Erythroblast (primary cell): ENCODE measurements at regions not wholly inside any gene's neighbourhood (a gene's known extent, or its start where the extent isn't known, plus 50 kb on each side); places are given as distances from the start of the nearest gene placed in this dataset.

Source experiments
- GATA1 ChIP-seq: IDR thresholded peaks from 2 replicates; pipeline ENCODE4 v1.6.1; 2011; ENCODE audit warnings: low read depth, mild to moderate bottlenecking, control low read depth, low read length, moderate library complexity
- POLR2A ChIP-seq: IDR thresholded peaks from 2 replicates; pipeline ENCODE4 v1.6.1; 2011; ENCODE audit warnings: mild to moderate bottlenecking, low read length

GRCh38 chr2:52919673-52920072 lies 847.9 kb upstream of the CHAC2 start:
- TF ChIP-seq POLR2A = no peak
- TF ChIP-seq GATA1 = no peak
